OCI-LY1 (cell line): ENCODE measurements at regions not wholly inside any gene's neighbourhood (a gene's known extent, or its start where the extent isn't known, plus 50 kb on each side); places are given as distances from the start of the nearest gene placed in this dataset.

Source experiments
- H2AFZ ChIP-seq: fragments of 200-600 bp; sonication (generic), shearing (Covaris generic); 2 replicates; pipeline ENCODE4 v1.6.0; 2014; ENCODE audit warnings: antibody characterized with exemption, mild to moderate bottlenecking, low read length
- H3F3A ChIP-seq: fragments of 200-600 bp; sonication (generic), shearing (Covaris generic); 2 replicates; pipeline ENCODE4 v1.6.0; 2014; ENCODE audit warnings: mild to moderate bottlenecking, antibody characterized with exemption, low read length, moderate library complexity; ENCODE audit not compliant: insufficient read depth
- H3K27ac ChIP-seq: fragments of 200-600 bp; sonication (generic); 2 replicates; pipeline ENCODE4 v1.5.1; 2014; ENCODE audit warnings: low read length, mixed run types, mild to moderate bottlenecking, low read depth; ENCODE audit not compliant: poor library complexity, severe bottlenecking
- H3K27me3 ChIP-seq: fragments of 200-600 bp; sonication (generic); 2 replicates; pipeline ENCODE4 v1.6.0; 2014; ENCODE audit warnings: antibody characterized with exemption, mild to moderate bottlenecking, low read length, moderate library complexity; ENCODE audit not compliant: insufficient read depth
- H3K36me3 ChIP-seq: fragments of 200-600 bp; sonication (generic); 2 replicates; pipeline ENCODE4 v1.6.1; 2014; ENCODE audit warnings: mild to moderate bottlenecking, antibody characterized with exemption, low read length, moderate library complexity, mixed read lengths; ENCODE audit not compliant: insufficient read depth
- H3K4me1 ChIP-seq: fragments of 200-600 bp; sonication (generic); 2 replicates; pipeline ENCODE4 v1.5.1; 2014; ENCODE audit warnings: mild to moderate bottlenecking, low read length, moderate library complexity; ENCODE audit not compliant: insufficient read depth, severe bottlenecking
- H3K4me2 ChIP-seq: fragments of 200-600 bp; sonication (generic), shearing (Covaris generic); 2 replicates; pipeline ENCODE4 v1.6.1; 2014; ENCODE audit warnings: low read length
- H3K4me3 ChIP-seq: fragments of 200-600 bp; sonication (generic); 2 replicates; pipeline ENCODE4 v1.5.1; 2014; ENCODE audit warnings: low read length, low read depth, mild to moderate bottlenecking, mixed read lengths; ENCODE audit not compliant: poor library complexity, severe bottlenecking
- H3K79me2 ChIP-seq: fragments of 200-600 bp; shearing (Covaris generic); 2 replicates; pipeline ENCODE4 v1.6.1; 2016; ENCODE audit warnings: mixed run types, low read length, mixed read lengths; ENCODE audit not compliant: insufficient read depth
- H3K9ac ChIP-seq: fragments of 200-600 bp; sonication (generic), shearing (Covaris generic); 2 replicates; pipeline ENCODE4 v1.6.1; 2014; ENCODE audit warnings: mild to moderate bottlenecking, low read length, mixed read lengths
- H3K9me2 ChIP-seq: fragments of 200-600 bp; sonication (generic), shearing (Covaris generic); 2 replicates; pipeline ENCODE4 v1.6.1; 2014; ENCODE audit warnings: low read depth, mild to moderate bottlenecking, low read length, mixed read lengths
- H3K9me3 ChIP-seq: fragments of 200-600 bp; shearing (Covaris generic); 2 replicates; pipeline ENCODE4 v1.6.1; 2014; ENCODE audit warnings: low read length, mixed read lengths
- H4K20me1 ChIP-seq: fragments of 200-600 bp; sonication (generic), shearing (Covaris generic); 2 replicates; pipeline ENCODE4 v1.6.0; 2016; ENCODE audit warnings: mild to moderate bottlenecking, low read length; ENCODE audit not compliant: insufficient read depth
- EZH2 ChIP-seq: fragments of 200-600 bp; sonication (generic), shearing (Covaris generic); IDR thresholded peaks from 2 replicates; pipeline ENCODE4 v1.8.0; 2017; ENCODE audit warnings: borderline replicate concordance, mixed run types, mild to moderate bottlenecking, antibody characterized with exemption, low read length, moderate library complexity, mixed read lengths
- TF ChIP-seq, protein P1 (sequence below): fragments of 200-600 bp; sonication (generic), shearing (Covaris generic); IDR thresholded peaks from 2 replicates; pipeline ENCODE4 v1.5.1; 2017; ENCODE audit warnings: mild to moderate bottlenecking, antibody characterized with exemption, low read length, moderate library complexity, mixed read lengths

- Histone ChIP-seq H3K36me3 (no peaks in the 10 kb centered on the region), H2AFZ (no peak overlapping the region), H3K9ac (no peak overlapping the region), H3K79me2 (no peaks in the 10 kb centered on the region), H3K4me2 (no peak overlapping the region), H3K27me3 (no peaks in the 10 kb centered on the region), H3F3A (no peaks in the 10 kb centered on the region), H3K4me3 (no peak overlapping the region), H3K4me1 (no peaks in the 10 kb centered on the region), H3K9me2 (no peaks in the 10 kb centered on the region), H4K20me1 (no peaks in the 10 kb centered on the region), H3K9me3 (no peaks in the 10 kb centered on the region), H3K27ac (no peak overlapping the region)
- TF ChIP-seq EZH2 = no peak
- TF ChIP-seq, protein P1, sequence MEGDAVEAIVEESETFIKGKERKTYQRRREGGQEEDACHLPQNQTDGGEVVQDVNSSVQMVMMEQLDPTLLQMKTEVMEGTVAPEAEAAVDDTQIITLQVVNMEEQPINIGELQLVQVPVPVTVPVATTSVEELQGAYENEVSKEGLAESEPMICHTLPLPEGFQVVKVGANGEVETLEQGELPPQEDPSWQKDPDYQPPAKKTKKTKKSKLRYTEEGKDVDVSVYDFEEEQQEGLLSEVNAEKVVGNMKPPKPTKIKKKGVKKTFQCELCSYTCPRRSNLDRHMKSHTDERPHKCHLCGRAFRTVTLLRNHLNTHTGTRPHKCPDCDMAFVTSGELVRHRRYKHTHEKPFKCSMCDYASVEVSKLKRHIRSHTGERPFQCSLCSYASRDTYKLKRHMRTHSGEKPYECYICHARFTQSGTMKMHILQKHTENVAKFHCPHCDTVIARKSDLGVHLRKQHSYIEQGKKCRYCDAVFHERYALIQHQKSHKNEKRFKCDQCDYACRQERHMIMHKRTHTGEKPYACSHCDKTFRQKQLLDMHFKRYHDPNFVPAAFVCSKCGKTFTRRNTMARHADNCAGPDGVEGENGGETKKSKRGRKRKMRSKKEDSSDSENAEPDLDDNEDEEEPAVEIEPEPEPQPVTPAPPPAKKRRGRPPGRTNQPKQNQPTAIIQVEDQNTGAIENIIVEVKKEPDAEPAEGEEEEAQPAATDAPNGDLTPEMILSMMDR = no peak
Measured at GRCh38 chr5:20617841-20618240, 629.8 kb upstream of the CDH18 start.

DNA sequence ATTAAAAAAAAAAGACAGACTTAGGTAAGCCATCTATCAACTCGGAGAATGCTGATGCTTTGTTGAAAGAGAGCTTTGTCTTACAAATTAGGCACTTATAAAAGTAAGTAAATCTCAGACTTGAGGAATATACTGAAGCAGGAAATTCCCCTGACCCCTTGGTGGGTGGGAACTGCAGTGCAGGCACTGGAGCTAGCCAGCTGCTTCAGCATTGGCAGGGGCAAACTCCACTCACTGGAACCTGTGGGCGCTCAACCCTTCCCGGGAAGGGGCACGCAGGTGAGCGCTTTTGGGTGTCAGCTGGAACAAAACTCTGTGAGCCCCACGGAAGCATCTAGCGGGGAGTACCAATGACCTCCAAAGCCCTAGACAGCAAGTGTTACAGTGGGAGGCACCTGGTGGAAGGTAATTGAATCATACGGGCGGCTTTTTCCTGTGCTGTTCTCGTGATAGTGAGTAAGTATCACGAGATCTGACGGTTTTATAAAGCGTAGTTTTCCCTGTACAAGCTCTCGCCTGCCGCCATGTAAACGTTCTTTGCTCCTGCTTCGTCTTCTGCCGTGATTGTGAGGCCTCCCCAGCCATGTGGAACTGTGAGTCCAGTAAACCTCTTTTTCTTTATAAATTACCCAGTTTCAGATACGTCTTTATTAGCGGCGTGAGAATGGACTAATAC is 628.0 kb upstream of the CDH18 start:
- H3K4me2 ChIP-seq = no peak overlapping the region
- H3F3A ChIP-seq = no peaks in the 10 kb centered on the region
- TF ChIP-seq, protein P1 = no peak
- TF ChIP-seq EZH2 = no peak
- no peak overlapping the region for H3K9ac ChIP-seq
- H3K27me3 ChIP-seq = no peaks in the 10 kb centered on the region
- no peak overlapping the region for H2AFZ ChIP-seq
- H3K79me2 ChIP-seq = no peaks in the 10 kb centered on the region
- no peak overlapping the region for H3K27ac ChIP-seq
- no peaks in the 10 kb centered on the region for H3K36me3 ChIP-seq
- no peak overlapping the region for H3K4me3 ChIP-seq
- H3K9me3 ChIP-seq = no peaks in the 10 kb centered on the region
- H4K20me1 ChIP-seq = no peaks in the 10 kb centered on the region
- no peaks in the 10 kb centered on the region for H3K4me1 ChIP-seq
- no peaks in the 10 kb centered on the region for H3K9me2 ChIP-seq

DNA sequence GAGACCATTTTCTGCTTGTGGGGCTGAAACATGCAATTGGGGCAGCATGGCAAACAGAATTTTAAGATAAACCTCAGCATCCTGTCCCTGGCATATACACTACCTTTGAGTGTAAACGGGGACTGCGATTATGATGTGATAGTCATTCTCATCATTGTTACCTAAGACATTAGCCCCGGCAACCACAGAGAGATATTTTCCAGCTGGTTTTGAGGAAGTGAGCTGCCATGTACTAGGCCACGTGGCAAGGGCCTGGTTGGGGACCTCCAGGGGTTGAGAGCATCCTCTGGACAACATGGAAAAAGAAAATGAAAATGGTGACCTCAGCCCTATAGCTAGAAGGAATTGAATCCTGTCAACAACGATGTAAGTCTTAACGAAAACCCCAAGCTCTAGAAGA is 623.6 kb upstream of the CDH18 start:
- Histone ChIP-seq H3K36me3 (no peaks in the 10 kb centered on the region), H3K4me3 (no peak overlapping the region), H3K9me3 (no peaks in the 10 kb centered on the region), H3K4me1 (no peaks in the 10 kb centered on the region), H3K27me3 (no peaks in the 10 kb centered on the region), H3K27ac (no peak overlapping the region), H3K79me2 (no peaks in the 10 kb centered on the region), H4K20me1 (no peaks in the 10 kb centered on the region), H3K4me2 (no peak overlapping the region), H2AFZ (no peak overlapping the region), H3F3A (no peaks in the 10 kb centered on the region), H3K9me2 (no peaks in the 10 kb centered on the region), H3K9ac (no peak overlapping the region)
- TF ChIP-seq, protein P1 = no peak
- TF ChIP-seq EZH2 = no peak
